Esophagus muscularis mucosa (tissue), 4 donors: ENCODE measurements at regions not wholly inside any gene's neighbourhood (a gene's known extent, or its start where the extent isn't known, plus 50 kb on each side); places are given as distances from the start of the nearest gene placed in this dataset.

Experiments used
- DNase-seq: peaks from one replicate; pipeline ENCODE4 v3.0.0-alpha.2; 2017; ENCODE audit errors: extremely low spot score
- H3K27ac ChIP-seq, 4 donors: fragments of 200-600 bp; sonication (generic); replicated peaks in 1 of 4; 1 replicate in 3 of 4; 2 replicates in 1 of 4; pipeline ENCODE4 v1.5.1; 2016 to 2019; ENCODE audit warnings: mild to moderate bottlenecking in 1 of 4
- H3K27me3 ChIP-seq, 4 donors: fragments of 200-600 bp; sonication (generic); one replicate each; pipeline versions ENCODE4 v1.5.1 to v1.6.0; 2016 to 2019
- H3K36me3 ChIP-seq, 4 donors: fragments of 200-600 bp; sonication (generic); one replicate each; pipeline ENCODE4 v1.5.1; 2016 to 2019
- H3K4me1 ChIP-seq, 4 donors: fragments of 200-600 bp; sonication (generic); one replicate each; pipeline ENCODE4 v1.5.1; 2016 to 2019
- H3K4me3 ChIP-seq, 4 donors: fragments of 200-600 bp; sonication (generic); 1 replicate in 2 of 4; 2 replicates in 2 of 4; pipeline ENCODE4 v1.5.1; 2016 to 2019; ENCODE audit warnings: mild to moderate bottlenecking in 4 of 4, moderate library complexity in 1 of 4
- H3K9me3 ChIP-seq, 4 donors: fragments of 200-600 bp; sonication (generic); 1 replicate in 3 of 4; 2 replicates in 1 of 4; pipeline ENCODE4 v1.5.1; 2016 to 2019
- EP300 ChIP-seq: sonication (generic); formaldehyde crosslinking; IDR thresholded peaks from one replicate; pipeline ENCODE4 v1.6.1; 2017; ENCODE audit warnings: antibody characterized with exemption
- POLR2A ChIP-seq: fragments of 450-650 bp; IDR thresholded peaks from one replicate; pipeline ENCODE4 v1.6.1; 2017; ENCODE audit warnings: antibody characterized with exemption, moderate library complexity, mild to moderate bottlenecking, low read depth
- POLR2AphosphoS5 ChIP-seq, 2 donors: sonication (generic); formaldehyde crosslinking; IDR thresholded peaks; one replicate each; pipeline ENCODE4 v1.6.1; 2017; ENCODE audit warnings: antibody characterized with exemption in 2 of 2
- WGBS: methylation state at CpG from one replicate; pipeline ENCODE4 v1.1.5; 2018; 5-methylcytosine and 5-hydroxymethylcytosine counted together
- intact Hi-C: fragments of 100-400 bp; cut with DNase I; formaldehyde crosslinking; loops from one replicate; pipeline ENCODE4 v1.15.1; 2023
- TF ChIP-seq, protein P1 (sequence below), 3 experiments: fragments of 200-600 bp in 2 of 3; fragments of 450-650 bp in 1 of 3; sonication (generic) in 2 of 3; IDR thresholded peaks; one replicate each; pipeline ENCODE4 v1.5.1; 2017 to 2019; ENCODE audit warnings: antibody characterized with exemption in 3 of 3, mild to moderate bottlenecking in 2 of 3, moderate library complexity in 1 of 3

DNA sequence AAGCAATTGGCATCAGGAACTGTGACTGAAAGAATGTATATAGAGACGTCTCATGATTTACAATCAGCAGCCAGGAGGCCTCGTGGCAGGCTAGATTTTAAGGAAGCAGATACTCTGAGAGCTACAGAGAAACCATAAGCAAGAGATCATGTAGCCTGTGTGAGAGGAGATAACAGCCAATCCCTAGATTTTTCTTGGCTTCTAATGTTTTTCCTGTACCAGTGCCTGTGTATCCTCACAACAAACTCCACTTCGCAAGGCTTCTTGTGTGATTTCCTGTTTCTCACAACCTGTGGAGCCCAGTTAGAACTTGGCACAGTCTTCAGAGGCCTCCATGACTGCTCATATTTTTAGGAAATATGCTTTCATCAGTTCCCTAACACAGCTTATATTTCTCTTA lies 147.9 kb downstream of the PTCHD1 start:
- intact Hi-C loops: no loop called here
- TF ChIP-seq EP300 (no peak), POLR2A (no peak), POLR2AphosphoS5 (IDR thresholded peaks at IDR 0.05) (no peak)
- TF ChIP-seq, protein P1, sequence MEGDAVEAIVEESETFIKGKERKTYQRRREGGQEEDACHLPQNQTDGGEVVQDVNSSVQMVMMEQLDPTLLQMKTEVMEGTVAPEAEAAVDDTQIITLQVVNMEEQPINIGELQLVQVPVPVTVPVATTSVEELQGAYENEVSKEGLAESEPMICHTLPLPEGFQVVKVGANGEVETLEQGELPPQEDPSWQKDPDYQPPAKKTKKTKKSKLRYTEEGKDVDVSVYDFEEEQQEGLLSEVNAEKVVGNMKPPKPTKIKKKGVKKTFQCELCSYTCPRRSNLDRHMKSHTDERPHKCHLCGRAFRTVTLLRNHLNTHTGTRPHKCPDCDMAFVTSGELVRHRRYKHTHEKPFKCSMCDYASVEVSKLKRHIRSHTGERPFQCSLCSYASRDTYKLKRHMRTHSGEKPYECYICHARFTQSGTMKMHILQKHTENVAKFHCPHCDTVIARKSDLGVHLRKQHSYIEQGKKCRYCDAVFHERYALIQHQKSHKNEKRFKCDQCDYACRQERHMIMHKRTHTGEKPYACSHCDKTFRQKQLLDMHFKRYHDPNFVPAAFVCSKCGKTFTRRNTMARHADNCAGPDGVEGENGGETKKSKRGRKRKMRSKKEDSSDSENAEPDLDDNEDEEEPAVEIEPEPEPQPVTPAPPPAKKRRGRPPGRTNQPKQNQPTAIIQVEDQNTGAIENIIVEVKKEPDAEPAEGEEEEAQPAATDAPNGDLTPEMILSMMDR (IDR thresholded peaks at IDR 0.05): no peak
- WGBS: 61% methylated on average over 3 of the region's 3 CpGs
- DNase-seq: no peak
- no peaks in the 10 kb centered on the region for H3K4me1 ChIP-seq
- H3K36me3 ChIP-seq: no peaks in the 10 kb centered on the region
- H3K4me3 ChIP-seq: no peak overlapping the region
- no peaks in the 10 kb centered on the region for H3K27me3 ChIP-seq
- no peak overlapping the region for H3K27ac ChIP-seq
- peaks cover 0 to 5% (median 0%) of the 10 kb centered on the region in 4 donors for H3K9me3 ChIP-seq

DNA sequence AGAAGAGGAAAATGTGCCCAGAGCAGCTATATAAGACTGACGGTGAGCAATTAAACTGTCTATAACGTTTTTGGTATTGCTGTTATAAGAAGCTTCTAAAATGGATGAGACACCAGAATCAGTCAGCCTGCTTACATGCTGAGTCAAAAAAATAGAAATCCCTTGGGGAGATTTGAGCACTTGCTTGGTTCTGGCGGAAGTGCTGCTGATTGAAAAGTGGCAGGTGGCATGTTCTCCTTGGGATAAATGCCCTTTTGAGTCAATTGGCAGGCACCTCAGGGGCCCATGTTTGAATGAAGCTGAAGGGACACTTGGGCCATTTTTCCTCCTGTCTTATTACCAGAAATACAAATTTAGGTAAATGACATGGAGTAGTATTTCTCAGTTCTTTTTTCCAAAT lies 148.7 kb downstream of the PTCHD1 start:
- no peaks in the 10 kb centered on the region for H3K4me1 ChIP-seq
- H3K36me3 ChIP-seq: no peaks in the 10 kb centered on the region
- H3K27me3 ChIP-seq: no peaks in the 10 kb centered on the region
- intact Hi-C loops: no loop called here
- peaks cover 0 to 5% (median 0%) of the 10 kb centered on the region in 4 donors for H3K9me3 ChIP-seq
- WGBS: 62% methylated on average over 3 of the region's 3 CpGs
- TF ChIP-seq, protein P1 (IDR thresholded peaks at IDR 0.05): no peak
- TF ChIP-seq EP300 (no peak), POLR2A (no peak), POLR2AphosphoS5 (IDR thresholded peaks at IDR 0.05) (no peak)
- no peak overlapping the region for H3K4me3 ChIP-seq
- no peak for DNase-seq
- H3K27ac ChIP-seq: no peak overlapping the region

DNA sequence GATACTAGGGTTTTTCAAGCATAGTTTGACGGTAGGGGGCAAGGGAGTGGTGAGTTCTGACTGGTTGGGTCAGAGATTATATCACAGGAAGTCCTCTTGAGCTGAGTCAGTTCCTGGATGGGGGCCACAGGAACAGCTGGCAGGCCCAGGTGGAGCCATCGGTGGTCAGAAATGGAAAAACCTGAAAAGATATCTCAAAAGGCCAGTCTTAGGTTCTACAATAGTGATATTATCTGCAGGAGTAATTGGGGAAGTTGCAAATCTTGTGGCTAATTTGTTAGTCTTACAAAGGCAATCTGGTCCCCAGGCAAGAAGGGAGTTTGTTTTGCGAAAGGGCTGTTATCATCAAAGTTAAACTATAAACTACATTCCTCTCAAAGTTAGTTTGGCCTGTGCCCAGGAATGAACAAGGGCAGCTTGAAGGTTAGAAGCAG lies 159.3 kb downstream of the PTCHD1 start:
- Histone ChIP-seq H3K27me3 (no peaks in the 10 kb centered on the region), H3K4me3 (no peak overlapping the region), H3K27ac (no peak overlapping the region), H3K36me3 (no peaks in the 10 kb centered on the region), H3K4me1 (no peaks in the 10 kb centered on the region), H3K9me3 (peaks cover 0 to 7% (median 0%) of the 10 kb centered on the region in 4 donors)
- TF ChIP-seq, protein P1 (IDR thresholded peaks at IDR 0.05): no peak
- TF ChIP-seq POLR2A: no peak
- TF ChIP-seq EP300: no peak
- DNase-seq: no peak
- 74% methylated on average over 3 of the region's 3 CpGs for WGBS
- intact Hi-C loops: no loop called here

DNA sequence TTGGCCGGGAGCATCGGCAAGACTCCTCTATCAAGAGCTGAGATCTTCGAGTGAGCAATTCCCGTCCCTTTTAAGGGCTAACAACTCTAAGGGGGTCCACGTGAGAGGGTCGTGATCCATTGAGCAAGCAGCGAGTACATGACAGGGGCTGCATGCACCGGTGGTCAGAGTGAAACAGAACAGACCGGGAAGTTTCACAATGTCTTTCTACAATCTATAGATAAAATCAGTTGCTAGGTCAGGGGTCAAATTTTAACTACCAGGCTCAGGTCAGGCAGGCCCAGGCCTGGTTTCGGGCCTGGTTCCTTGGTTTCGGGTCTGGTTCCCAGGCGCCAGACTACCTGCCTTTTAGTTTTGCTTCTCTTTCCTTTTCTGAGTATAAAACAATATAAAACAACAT lies 160.1 kb downstream of the PTCHD1 start:
- Histone ChIP-seq H3K27ac (no peak overlapping the region), H3K4me3 (no peak overlapping the region), H3K27me3 (no peaks in the 10 kb centered on the region), H3K4me1 (no peaks in the 10 kb centered on the region), H3K36me3 (no peaks in the 10 kb centered on the region), H3K9me3 (peaks cover 0 to 7% (median 0%) of the 10 kb centered on the region in 4 donors)
- TF ChIP-seq EP300 (no peak), POLR2AphosphoS5 (IDR thresholded peaks at IDR 0.05) (no peak), POLR2A (no peak)
- TF ChIP-seq, protein P1 (IDR thresholded peaks at IDR 0.05): no peak
- 76% methylated on average over 12 of the region's 12 CpGs for WGBS
- intact Hi-C loops: no loop called here
- no peak for DNase-seq

DNA sequence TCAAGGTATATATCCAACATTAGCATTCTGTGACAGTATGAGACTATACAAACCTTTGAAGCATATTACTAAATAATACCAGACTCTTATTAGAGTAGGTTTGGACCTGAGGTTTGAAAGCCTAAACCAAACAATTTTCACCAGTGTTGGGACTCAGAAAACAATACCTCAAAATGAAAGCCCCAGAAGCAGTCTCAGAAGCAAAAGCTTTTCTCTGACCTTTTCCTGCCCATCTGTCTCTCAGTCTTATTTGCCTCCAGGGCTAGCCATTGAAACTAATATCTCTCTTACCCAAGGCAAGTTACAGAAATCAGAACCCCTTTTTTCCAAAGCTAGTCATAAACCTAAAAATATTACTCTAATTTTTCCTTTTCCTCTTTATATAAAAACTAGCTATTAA lies 163.3 kb downstream of the PTCHD1 start:
- Histone ChIP-seq H3K27ac (no peak overlapping the region), H3K9me3 (no peaks in the 10 kb centered on the region), H3K36me3 (no peaks in the 10 kb centered on the region), H3K4me1 (no peaks in the 10 kb centered on the region), H3K27me3 (no peaks in the 10 kb centered on the region), H3K4me3 (no peak overlapping the region)
- DNase-seq: no peak
- TF ChIP-seq EP300 (no peak), POLR2A (no peak), POLR2AphosphoS5 (IDR thresholded peaks at IDR 0.05) (no peak)
- TF ChIP-seq, protein P1 (IDR thresholded peaks at IDR 0.05): no peak
- intact Hi-C loops: no loop called here
